ENCODE measurements at regions not wholly inside any gene's neighbourhood (a gene's known extent, or its start where the extent isn't known, plus 50 kb on each side); places are given as distances from the start of the nearest gene placed in this dataset.

- TF ChIP-seq CTCF (IDR thresholded peaks at IDR 0.05) (no peak), POLR2AphosphoS5 (IDR thresholded peaks at IDR 0.05) (no peak), POLR2A (IDR thresholded peaks at IDR 0.05) (no peak)
These were observed 102.1 kb downstream of the PDGFA start for GRCh38 chr7:417625-417889.

Data from prostate gland (tissue), 2 donors.